Endothelial cell of umbilical vein (primary cell): ENCODE measurements at regions not wholly inside any gene's neighbourhood (a gene's known extent, or its start where the extent isn't known, plus 50 kb on each side); places are given as distances from the start of the nearest gene placed in this dataset.

Source experiments
- CTCF ChIP-seq, 2 donors: IDR thresholded peaks; 1 replicate in 1 of 2; 2 replicates in 1 of 2; pipeline ENCODE4 v1.5.1; 2011; ENCODE audit warnings: low read length in 2 of 2, mild to moderate bottlenecking in 2 of 2, moderate library complexity in 2 of 2, control low read depth in 1 of 2, inconsistent platforms in 1 of 2, low read depth in 1 of 2; ENCODE audit not compliant: insufficient read depth in 1 of 2; ENCODE audit errors: extremely low read depth in 1 of 2
- EZH2 ChIP-seq: IDR thresholded peaks from 2 replicates; pipeline ENCODE4 v1.6.1; 2012; ENCODE audit warnings: borderline replicate concordance, low read depth, mild to moderate bottlenecking, moderate library complexity, low read length, inconsistent platforms; ENCODE audit not compliant: severe bottlenecking
- FOS ChIP-seq: IDR thresholded peaks from 2 replicates; pipeline ENCODE4 v1.6.1; 2011; ENCODE audit warnings: mild to moderate bottlenecking, low read length, moderate library complexity, borderline replicate concordance; ENCODE audit not compliant: insufficient read depth
- GATA2 ChIP-seq: IDR thresholded peaks from 2 replicates; pipeline ENCODE4 v1.7.0; 2011; ENCODE audit warnings: low read depth, mild to moderate bottlenecking, moderate library complexity, mixed read lengths, low read length; ENCODE audit not compliant: insufficient read length, insufficient read depth
- JUN ChIP-seq: IDR thresholded peaks from 2 replicates; pipeline ENCODE4 v1.6.1; 2011; ENCODE audit warnings: borderline replicate concordance, low read depth; ENCODE audit not compliant: insufficient read length, insufficient read depth
- MYC ChIP-seq: IDR thresholded peaks from one replicate; pipeline ENCODE4 v1.6.1; 2011; ENCODE audit warnings: mild to moderate bottlenecking, low read depth, low read length
- POLR2A ChIP-seq: IDR thresholded peaks from 2 replicates; pipeline ENCODE4 v1.6.1; 2012; ENCODE audit warnings: low read depth, mild to moderate bottlenecking, control low read depth, low read length
- POLR2AphosphoS5 ChIP-seq: IDR thresholded peaks from 2 replicates; pipeline ENCODE4 v1.6.1; 2012; ENCODE audit warnings: low read depth, mild to moderate bottlenecking, control low read depth, low read length, moderate library complexity; ENCODE audit not compliant: insufficient read depth
- TF ChIP-seq, protein P1 (sequence below): IDR thresholded peaks from 2 replicates; pipeline ENCODE4 v1.6.1; 2011; ENCODE audit not compliant: insufficient read depth, insufficient read length

GRCh38 chr16:17828012-17828411, 357.3 kb upstream of the XYLT1 start:
- no peak for TF ChIP-seq CTCF (IDR thresholded peaks at IDR 0.05; ENCODE audit: extremely low read depth in 1 of 2, insufficient read depth in 1 of 2, low read depth in 1 of 2, low read length in 2 of 2)
- TF ChIP-seq POLR2A = no peak
- TF ChIP-seq MYC = no peak
- no peak for TF ChIP-seq EZH2
- TF ChIP-seq JUN = no peak
- TF ChIP-seq, protein P1, sequence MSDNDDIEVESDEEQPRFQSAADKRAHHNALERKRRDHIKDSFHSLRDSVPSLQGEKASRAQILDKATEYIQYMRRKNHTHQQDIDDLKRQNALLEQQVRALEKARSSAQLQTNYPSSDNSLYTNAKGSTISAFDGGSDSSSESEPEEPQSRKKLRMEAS = no peak
- no peak for TF ChIP-seq FOS
- TF ChIP-seq POLR2AphosphoS5 = no peak
- TF ChIP-seq GATA2 = no peak
